ENCODE measurements at regions not wholly inside any gene's neighbourhood (a gene's known extent, or its start where the extent isn't known, plus 50 kb on each side); places are given as distances from the start of the nearest gene placed in this dataset.

- TF ChIP-seq POLR2AphosphoS5 (IDR thresholded peaks at IDR 0.05), result no peak
- no peak for TF ChIP-seq CTCF (IDR thresholded peaks at IDR 0.05)
These were observed 91.0 kb upstream of the CDH13 start for GRCh38 chr16:82535764-82536163.

All from suprapubic skin (tissue), 3 donors.